ENCODE measurements at regions not wholly inside any gene's neighbourhood (a gene's known extent, or its start where the extent isn't known, plus 50 kb on each side); places are given as distances from the start of the nearest gene placed in this dataset.
"Not testable (repeated sequence)": the region's sequence is repeated elsewhere in the genome, so short reads cannot be mapped to it uniquely, and the experiment has no call there.

DNA sequence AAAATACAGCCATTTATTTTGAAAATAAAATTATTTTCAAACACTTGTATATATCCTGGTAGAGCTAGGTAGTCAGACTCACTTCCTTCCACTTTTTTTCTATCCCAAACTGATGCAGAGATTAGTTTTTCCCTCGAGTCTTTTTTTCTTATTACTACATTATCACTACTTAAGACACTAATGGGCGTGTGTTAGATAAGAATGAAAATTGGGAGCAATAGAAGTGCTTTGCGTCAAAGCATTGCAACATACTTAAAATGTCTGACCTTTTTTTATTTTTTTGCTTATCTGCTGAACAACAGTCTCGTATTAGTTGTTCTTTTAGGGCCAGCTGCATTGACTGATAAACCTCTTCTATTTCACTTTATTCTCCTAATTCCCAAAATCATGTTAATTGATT is 1278.7 kb downstream of the CDH12 start:
- Mint-ChIP-seq H3K4me3 (ENCODE audit: unreplicated experiment) (no peak overlapping the region), H3K36me3 (ENCODE audit: low read depth) (no peaks in the 10 kb centered on the region), H3K9me3 (ENCODE audit: low read depth) (peaks cover 3% of the 10 kb centered on the region), H3K27me3 (ENCODE audit: low read depth) (no peaks in the 10 kb centered on the region), H3K27ac (ENCODE audit: unreplicated experiment) (no peak overlapping the region), H3K4me1 (ENCODE audit: low read depth) (no peaks in the 10 kb centered on the region)
- no peak for DNase-seq (ENCODE audit: low spot score)
- TF ChIP-seq, protein P1, sequence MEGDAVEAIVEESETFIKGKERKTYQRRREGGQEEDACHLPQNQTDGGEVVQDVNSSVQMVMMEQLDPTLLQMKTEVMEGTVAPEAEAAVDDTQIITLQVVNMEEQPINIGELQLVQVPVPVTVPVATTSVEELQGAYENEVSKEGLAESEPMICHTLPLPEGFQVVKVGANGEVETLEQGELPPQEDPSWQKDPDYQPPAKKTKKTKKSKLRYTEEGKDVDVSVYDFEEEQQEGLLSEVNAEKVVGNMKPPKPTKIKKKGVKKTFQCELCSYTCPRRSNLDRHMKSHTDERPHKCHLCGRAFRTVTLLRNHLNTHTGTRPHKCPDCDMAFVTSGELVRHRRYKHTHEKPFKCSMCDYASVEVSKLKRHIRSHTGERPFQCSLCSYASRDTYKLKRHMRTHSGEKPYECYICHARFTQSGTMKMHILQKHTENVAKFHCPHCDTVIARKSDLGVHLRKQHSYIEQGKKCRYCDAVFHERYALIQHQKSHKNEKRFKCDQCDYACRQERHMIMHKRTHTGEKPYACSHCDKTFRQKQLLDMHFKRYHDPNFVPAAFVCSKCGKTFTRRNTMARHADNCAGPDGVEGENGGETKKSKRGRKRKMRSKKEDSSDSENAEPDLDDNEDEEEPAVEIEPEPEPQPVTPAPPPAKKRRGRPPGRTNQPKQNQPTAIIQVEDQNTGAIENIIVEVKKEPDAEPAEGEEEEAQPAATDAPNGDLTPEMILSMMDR (IDR thresholded peaks at IDR 0.05): no peak

DNA sequence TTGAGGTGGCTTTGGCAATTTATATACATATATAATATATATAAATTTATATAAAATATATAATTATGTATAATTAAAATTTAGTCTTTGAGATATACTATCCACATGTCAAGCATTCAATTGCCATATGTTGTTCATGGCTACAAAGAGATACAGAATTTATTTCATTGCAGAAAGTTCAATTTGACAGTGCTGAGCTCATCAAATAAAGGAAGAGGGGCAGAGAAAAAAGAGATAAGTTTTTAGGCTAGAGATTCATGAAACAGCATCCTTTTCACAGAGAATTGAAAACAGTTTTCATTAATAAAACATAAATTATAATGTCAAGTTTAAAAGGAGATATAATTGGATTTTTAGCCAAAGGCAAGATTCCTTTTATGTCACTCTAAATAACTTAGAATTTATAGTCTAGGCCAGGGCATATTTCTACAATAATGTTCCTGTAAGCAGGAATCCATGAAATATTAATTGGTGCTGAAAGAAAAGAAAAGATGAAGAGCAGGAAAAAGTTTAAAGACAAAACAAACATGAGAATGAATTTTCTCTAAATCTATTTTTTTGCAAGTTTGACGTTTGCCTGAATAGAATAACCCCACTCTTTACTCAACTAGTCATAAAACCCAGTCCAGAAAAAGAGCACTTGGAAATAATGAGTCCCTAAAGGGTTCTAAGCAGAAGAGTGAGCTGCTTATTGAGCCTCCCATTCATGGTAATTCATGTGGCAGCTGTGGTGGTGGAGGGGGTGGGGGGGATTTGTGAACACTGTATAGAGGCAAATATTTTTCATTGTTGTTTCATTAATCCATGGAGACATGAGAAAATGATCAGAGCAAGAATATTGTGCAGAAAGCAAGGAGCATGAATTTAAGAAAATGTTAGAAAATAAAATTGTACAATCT is 1279.5 kb downstream of the CDH12 start:
- TF ChIP-seq, protein P1 (IDR thresholded peaks at IDR 0.05): no peak
- no peak for DNase-seq (ENCODE audit: low spot score)
- H3K36me3 Mint-ChIP-seq (ENCODE audit: low read depth): no peaks in the 10 kb centered on the region
- no peak overlapping the region for H3K27ac Mint-ChIP-seq (ENCODE audit: unreplicated experiment)
- no peak overlapping the region for H3K4me3 Mint-ChIP-seq (ENCODE audit: unreplicated experiment)
- peaks cover 2% of the 10 kb centered on the region for H3K9me3 Mint-ChIP-seq (ENCODE audit: low read depth)
- H3K27me3 Mint-ChIP-seq (ENCODE audit: low read depth): no peaks in the 10 kb centered on the region
- H3K4me1 Mint-ChIP-seq (ENCODE audit: low read depth): no peaks in the 10 kb centered on the region

DNA sequence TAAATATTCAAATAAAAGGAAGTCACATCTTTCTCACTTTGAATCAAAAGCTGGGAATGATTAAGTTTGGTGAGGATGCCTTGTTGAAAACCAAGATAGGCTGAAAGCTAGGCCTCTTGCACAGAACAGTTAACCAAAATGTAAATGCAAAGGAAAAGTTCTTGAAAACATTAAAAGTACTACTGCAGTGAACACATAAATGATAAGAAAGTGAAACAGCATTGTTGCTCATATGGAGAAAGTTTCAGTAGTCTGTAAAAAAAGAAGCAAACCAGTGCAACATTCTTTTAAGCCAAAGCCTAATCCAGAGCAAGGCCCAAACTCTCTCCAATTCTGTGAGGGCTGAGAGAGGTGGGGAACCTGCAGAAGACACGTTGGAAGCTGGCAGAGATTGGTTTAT is 1281.9 kb downstream of the CDH12 start:
- not testable (repeated sequence) for DNase-seq (ENCODE audit: low spot score); H3K27me3 Mint-ChIP-seq (ENCODE audit: low read depth); H3K4me3 Mint-ChIP-seq (ENCODE audit: unreplicated experiment); H3K27ac Mint-ChIP-seq (ENCODE audit: unreplicated experiment); H3K4me1 Mint-ChIP-seq (ENCODE audit: low read depth); H3K36me3 Mint-ChIP-seq (ENCODE audit: low read depth); H3K9me3 Mint-ChIP-seq (ENCODE audit: low read depth)

DNA sequence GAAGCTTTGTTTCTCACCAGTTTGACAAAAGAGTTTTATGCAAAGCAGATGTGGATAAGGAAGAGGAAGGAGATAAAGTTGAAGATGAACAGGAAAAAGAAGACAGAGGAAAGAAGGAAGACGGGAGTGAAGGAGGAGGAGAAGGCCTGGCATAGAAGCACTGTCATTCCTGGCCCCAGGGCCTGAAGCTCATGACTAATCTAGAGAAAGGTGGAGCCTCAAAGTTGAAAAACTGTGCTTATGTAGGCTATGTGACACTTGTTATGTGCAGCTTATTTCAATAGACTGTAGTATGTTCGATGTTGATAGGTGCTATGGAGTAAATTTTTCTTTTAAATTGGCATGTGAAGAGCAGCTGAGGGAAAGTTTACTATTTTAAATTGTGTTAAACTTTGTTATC is 1294.0 kb downstream of the CDH12 start:
- H3K4me1 Mint-ChIP-seq (ENCODE audit: low read depth): not testable (repeated sequence)

DNA sequence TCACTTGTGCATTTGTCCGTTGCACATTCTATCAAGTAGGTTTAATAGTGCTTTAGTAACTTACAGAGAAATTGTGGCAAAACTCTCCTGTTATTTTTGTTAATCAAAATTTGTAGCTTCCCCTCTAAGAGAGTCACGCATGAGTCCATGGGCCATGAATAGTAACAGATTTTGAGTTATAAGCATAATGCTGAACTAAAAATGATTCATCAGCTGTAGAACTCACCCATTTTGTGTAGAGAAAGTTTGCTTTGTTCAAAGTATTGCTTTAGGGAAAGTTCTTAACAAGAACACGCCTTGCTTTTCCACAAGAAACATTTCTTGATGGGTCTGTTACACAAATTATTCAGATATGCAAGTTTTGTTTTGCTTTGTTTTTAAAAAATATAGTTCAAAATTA is 1300.9 kb downstream of the CDH12 start:
- not testable (repeated sequence) for DNase-seq (ENCODE audit: low spot score); H3K27ac Mint-ChIP-seq (ENCODE audit: unreplicated experiment); H3K9me3 Mint-ChIP-seq (ENCODE audit: low read depth); H3K36me3 Mint-ChIP-seq (ENCODE audit: low read depth); H3K4me3 Mint-ChIP-seq (ENCODE audit: unreplicated experiment); H3K27me3 Mint-ChIP-seq (ENCODE audit: low read depth); H3K4me1 Mint-ChIP-seq (ENCODE audit: low read depth)

More for the DNA sequence above, 1294.0 kb downstream of the CDH12 start:
- not testable (repeated sequence) for DNase-seq (ENCODE audit: low spot score); H3K4me3 Mint-ChIP-seq (ENCODE audit: unreplicated experiment); H3K9me3 Mint-ChIP-seq (ENCODE audit: low read depth); H3K27ac Mint-ChIP-seq (ENCODE audit: unreplicated experiment); H3K36me3 Mint-ChIP-seq (ENCODE audit: low read depth); H3K27me3 Mint-ChIP-seq (ENCODE audit: low read depth)

DNA sequence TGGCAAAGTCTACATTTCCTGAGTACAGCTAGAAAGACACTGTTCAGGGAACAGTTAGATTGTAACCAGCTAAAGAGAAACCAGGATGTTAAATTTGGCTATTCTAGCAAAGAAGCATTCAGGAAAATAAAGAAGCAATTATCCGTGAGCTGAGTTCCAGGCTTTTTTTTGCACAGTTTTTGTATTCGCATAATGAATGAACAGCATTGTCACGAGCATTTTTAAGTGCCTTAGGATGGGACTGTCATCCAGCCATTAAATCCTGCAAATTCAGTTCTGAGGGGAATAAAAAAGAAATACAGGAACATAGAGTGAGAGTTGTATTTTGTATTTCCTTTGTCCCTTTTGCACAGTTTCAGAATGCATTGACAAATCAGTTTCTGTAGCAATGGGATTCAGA is 1302.2 kb downstream of the CDH12 start:
- not testable (repeated sequence) for H3K4me1 Mint-ChIP-seq (ENCODE audit: low read depth); H3K27ac Mint-ChIP-seq (ENCODE audit: unreplicated experiment); H3K9me3 Mint-ChIP-seq (ENCODE audit: low read depth); H3K36me3 Mint-ChIP-seq (ENCODE audit: low read depth); H3K4me3 Mint-ChIP-seq (ENCODE audit: unreplicated experiment); DNase-seq (ENCODE audit: low spot score); H3K27me3 Mint-ChIP-seq (ENCODE audit: low read depth)

DNA sequence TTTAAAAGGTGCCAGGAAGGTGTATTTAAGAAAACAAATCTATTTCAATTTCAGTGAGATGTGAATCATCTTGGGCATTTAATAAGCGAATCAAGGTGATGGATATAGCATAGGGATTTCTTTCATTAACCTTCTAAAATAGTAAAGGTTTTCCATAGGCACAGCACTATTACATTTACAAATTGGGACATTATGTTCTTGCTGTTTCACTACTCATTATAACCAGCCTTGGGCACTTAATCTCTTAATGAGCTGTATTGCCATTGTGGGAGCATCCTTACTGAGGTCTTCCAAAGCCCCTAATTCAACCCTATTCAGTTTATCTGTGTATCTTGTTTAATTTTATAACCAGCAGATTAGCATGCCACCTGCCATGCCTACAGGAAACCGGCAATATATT is 1305.5 kb downstream of the CDH12 start:
- not testable (repeated sequence) for H3K9me3 Mint-ChIP-seq (ENCODE audit: low read depth); H3K4me3 Mint-ChIP-seq (ENCODE audit: unreplicated experiment); H3K36me3 Mint-ChIP-seq (ENCODE audit: low read depth); H3K27me3 Mint-ChIP-seq (ENCODE audit: low read depth); DNase-seq (ENCODE audit: low spot score); H3K27ac Mint-ChIP-seq (ENCODE audit: unreplicated experiment); H3K4me1 Mint-ChIP-seq (ENCODE audit: low read depth)

DNA sequence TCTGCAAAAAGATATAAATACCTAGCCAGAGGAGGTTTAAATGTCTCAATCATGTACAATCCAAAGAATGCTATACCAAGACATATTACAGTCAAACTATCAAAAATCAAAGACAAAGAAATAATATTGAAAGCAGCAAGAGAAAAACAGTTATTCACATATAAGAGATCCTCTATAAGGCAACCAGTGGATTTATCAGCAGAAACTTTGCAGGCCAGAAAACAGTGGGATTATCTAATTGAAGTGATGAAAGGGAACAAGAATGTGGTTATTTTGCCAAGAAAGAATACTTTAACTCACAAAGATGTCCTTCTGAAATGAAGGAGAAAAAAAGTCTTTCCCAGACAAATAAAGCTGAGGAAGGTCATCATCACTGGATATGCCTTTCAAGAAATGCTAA is 1318.0 kb downstream of the CDH12 start:
- H3K27ac Mint-ChIP-seq (ENCODE audit: unreplicated experiment); DNase-seq (ENCODE audit: low spot score); H3K36me3 Mint-ChIP-seq (ENCODE audit: low read depth); H3K9me3 Mint-ChIP-seq (ENCODE audit: low read depth); H3K27me3 Mint-ChIP-seq (ENCODE audit: low read depth); H3K4me3 Mint-ChIP-seq (ENCODE audit: unreplicated experiment): not testable (repeated sequence)
- peaks cover 13% of the 10 kb centered on the region for H3K4me1 Mint-ChIP-seq (ENCODE audit: low read depth)

DNA sequence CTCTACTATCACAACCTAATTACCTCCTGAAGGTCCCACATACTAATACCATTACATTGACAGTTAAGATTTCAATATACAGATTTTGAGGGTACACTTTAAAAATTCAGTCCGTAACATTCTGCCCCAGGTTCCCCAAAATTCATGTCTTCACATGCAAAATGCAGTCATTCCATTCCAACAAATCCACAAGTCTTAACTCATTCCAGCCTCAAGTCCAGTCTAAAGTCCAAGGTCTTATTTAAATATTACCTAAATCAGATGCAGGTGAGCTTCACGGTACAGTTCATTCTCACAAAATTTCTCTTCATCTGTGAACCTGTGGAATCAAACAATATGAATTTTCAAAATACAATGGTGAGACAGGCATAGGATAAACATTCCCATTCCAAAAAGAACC is 1332.0 kb downstream of the CDH12 start:
- H3K27me3 Mint-ChIP-seq (ENCODE audit: low read depth); H3K9me3 Mint-ChIP-seq (ENCODE audit: low read depth); DNase-seq (ENCODE audit: low spot score); H3K27ac Mint-ChIP-seq (ENCODE audit: unreplicated experiment); H3K4me1 Mint-ChIP-seq (ENCODE audit: low read depth); H3K4me3 Mint-ChIP-seq (ENCODE audit: unreplicated experiment); H3K36me3 Mint-ChIP-seq (ENCODE audit: low read depth): not testable (repeated sequence)

DNA sequence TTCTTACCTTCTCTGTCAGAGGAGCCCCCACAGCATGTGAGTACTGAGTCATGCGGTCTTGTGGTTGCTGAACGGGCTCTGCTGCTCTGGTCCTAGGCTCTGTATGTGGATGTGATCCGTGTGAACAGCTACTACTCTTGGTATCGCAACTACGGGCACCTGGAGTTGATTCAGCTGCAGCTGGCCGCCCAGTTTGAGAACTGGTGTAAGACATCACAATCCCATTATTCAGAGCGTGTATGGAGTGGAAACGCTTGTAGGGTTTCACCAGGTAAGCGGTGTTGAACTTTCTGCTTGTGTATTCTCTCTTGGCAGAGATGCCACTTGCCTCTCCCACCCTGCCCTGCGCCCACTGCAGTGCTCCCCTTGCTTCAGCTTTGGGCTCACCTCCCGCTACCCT is 1356.2 kb downstream of the CDH12 start:
- not testable (repeated sequence) for H3K4me3 Mint-ChIP-seq (ENCODE audit: unreplicated experiment); H3K4me1 Mint-ChIP-seq (ENCODE audit: low read depth); H3K27ac Mint-ChIP-seq (ENCODE audit: unreplicated experiment); DNase-seq (ENCODE audit: low spot score); H3K9me3 Mint-ChIP-seq (ENCODE audit: low read depth); H3K27me3 Mint-ChIP-seq (ENCODE audit: low read depth)
- H3K36me3 Mint-ChIP-seq (ENCODE audit: low read depth): peaks cover 10% of the 10 kb centered on the region

DNA sequence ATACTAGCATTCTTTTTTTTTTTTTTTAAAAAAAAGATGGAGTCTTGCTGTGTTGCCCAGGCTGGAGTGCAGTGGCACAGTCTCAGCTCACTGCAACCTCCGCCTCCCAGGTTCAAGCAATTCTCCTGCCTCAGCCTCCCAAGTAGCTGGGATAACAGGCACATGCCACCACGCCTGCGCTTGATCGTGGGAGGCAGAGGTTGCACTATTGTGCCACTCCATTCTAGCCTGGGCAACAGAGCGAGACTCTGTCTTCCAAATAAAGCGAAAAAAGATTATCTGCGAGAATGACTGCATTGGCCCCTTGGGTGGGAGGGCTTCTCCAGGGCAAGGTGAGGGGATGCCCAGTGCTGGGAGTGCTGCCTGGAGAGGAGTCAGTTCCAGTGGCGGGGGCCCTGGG is 1357.1 kb downstream of the CDH12 start:
- H3K4me1 Mint-ChIP-seq (ENCODE audit: low read depth); H3K9me3 Mint-ChIP-seq (ENCODE audit: low read depth); H3K4me3 Mint-ChIP-seq (ENCODE audit: unreplicated experiment); H3K36me3 Mint-ChIP-seq (ENCODE audit: low read depth); H3K27me3 Mint-ChIP-seq (ENCODE audit: low read depth); DNase-seq (ENCODE audit: low spot score); H3K27ac Mint-ChIP-seq (ENCODE audit: unreplicated experiment): not testable (repeated sequence)

Measured in chondrocyte (in vitro differentiated cells).